Heart right ventricle (tissue), 16 donors: ENCODE measurements at regions not wholly inside any gene's neighbourhood (a gene's known extent, or its start where the extent isn't known, plus 50 kb on each side); places are given as distances from the start of the nearest gene placed in this dataset.
A peak's percentile ranks its signal among the peaks of the same experiment; 100 is the strongest.
"Not testable (repeated sequence)": the region's sequence is repeated elsewhere in the genome, so short reads cannot be mapped to it uniquely, and the experiment has no call there.

Source experiments
- ATAC-seq, 8 donors: fragments of 200-7000 bp; cut with Tn5 transposase; one replicate each; pipeline ENCODE4 v1.9.1; 2020; ENCODE audit warnings: mild to moderate bottlenecking in 8 of 8, moderate library complexity in 8 of 8, moderate number of reproducible peaks in 1 of 8
- DNase-seq, 2 donors: peaks; one replicate each; pipeline ENCODE4 v3.0.0-alpha.2; 2020
- H3K27ac ChIP-seq, 10 donors: fragments of 200-600 bp; sonication (generic) in 2 of 10; one replicate each; pipeline versions ENCODE4 v1.5.0 to v1.8.0; 2020 to 2022; ENCODE audit warnings: mild to moderate bottlenecking in 3 of 10
- H3K27me3 ChIP-seq, 7 donors: fragments of 200-600 bp; one replicate each; pipeline ENCODE4 v1.8.0; 2021 to 2022; ENCODE audit warnings: mild to moderate bottlenecking in 2 of 7
- H3K36me3 ChIP-seq, 9 donors: fragments of 200-600 bp; sonication (generic) in 1 of 9; one replicate each; pipeline versions ENCODE4 v1.5.0 to v1.8.0; 2020 to 2022; ENCODE audit warnings: mild to moderate bottlenecking in 2 of 9
- H3K4me1 ChIP-seq, 9 donors: fragments of 200-600 bp; sonication (generic) in 1 of 9; one replicate each; pipeline versions ENCODE4 v1.5.0 to v1.8.0; 2020 to 2022; ENCODE audit warnings: mild to moderate bottlenecking in 4 of 9
- H3K4me3 ChIP-seq, 10 donors: fragments of 200-600 bp; sonication (generic) in 2 of 10; one replicate each; pipeline versions ENCODE4 v1.5.0 to v1.8.0; 2020 to 2022; ENCODE audit warnings: mild to moderate bottlenecking in 7 of 10, moderate library complexity in 2 of 10
- H3K9me3 ChIP-seq, 11 donors: fragments of 200-600 bp in 10 of 11; sonication (generic) in 2 of 11; one replicate each; pipeline versions ENCODE4 v1.5.0 to v1.8.0; 2013 to 2022; ENCODE audit warnings: mild to moderate bottlenecking in 2 of 11, control low read depth in 1 of 11, moderate library complexity in 1 of 11
- WGBS, 2 donors: extraction: QIAGEN DNeasy Blood & Tissue Kit; methylation state at CpG; one replicate each; pipeline ENCODE4 v1.1.7; 2013; ENCODE audit warnings: inconsistent platforms in 1 of 2; 5-methylcytosine and 5-hydroxymethylcytosine counted together
- intact Hi-C, 10 donors: fragments of 100-400 bp; cut with DNase I; formaldehyde crosslinking; loops; one replicate each; pipeline versions ENCODE4 v1.11.1 to v1.14.2; 2022
- TF ChIP-seq, protein P1 (sequence below), 9 donors: fragments of 200-600 bp; sonication (generic) in 2 of 9; IDR thresholded peaks; one replicate each; pipeline versions ENCODE4 v1.5.0 to v1.8.0; 2021 to 2022; ENCODE audit warnings: antibody characterized with exemption in 9 of 9, mild to moderate bottlenecking in 5 of 9, moderate library complexity in 1 of 9
- donor health status: Arrhythmogenic right ventricular cardiomyopathy.
- donor health status: ischemic (EF 13 %, LVEDD 7.1; RV severe dilation, severe dysfunction).
- donor health status: healthy with polysubstance abuse.
- donor health status: DM: no; HTN: yes; CAD: no.
- donor health status: DM: no; HTN: no; CAD: no.
- donor health status: ischemic (EF 25% LVEDD 6.9; RV normal size, moderate dysfunction).
- donor health status: ischemic (EF 25% LVEDD 5.7; RV mildly dilated, moderate dysfunction).
- donor health status: healthy.
- donor health status: DM: yes; HTN: yes; CAD: no.
- donor health status: Ischemic cardiomyopathy.
- donor health status: ischemic (EF 35%, LVEDD 5.7; RV mildly dilated, moderate dysfunction).
- donor health status: nonischemic (EF 11% LVEDD 7.7; RV severe dilation, severe dysfunction).
- donor health status: DM: yes; HTN: yes; CAD: no.
- donor health status: PGD.
- donor health status: ischemic (EF 29% LVEDD 5.4; RV normal size, mild dysfunction).
- donor health status: nonischemic (EF 23%, LVEDD 6.1; RV moderate dilation, normal function).

DNA sequence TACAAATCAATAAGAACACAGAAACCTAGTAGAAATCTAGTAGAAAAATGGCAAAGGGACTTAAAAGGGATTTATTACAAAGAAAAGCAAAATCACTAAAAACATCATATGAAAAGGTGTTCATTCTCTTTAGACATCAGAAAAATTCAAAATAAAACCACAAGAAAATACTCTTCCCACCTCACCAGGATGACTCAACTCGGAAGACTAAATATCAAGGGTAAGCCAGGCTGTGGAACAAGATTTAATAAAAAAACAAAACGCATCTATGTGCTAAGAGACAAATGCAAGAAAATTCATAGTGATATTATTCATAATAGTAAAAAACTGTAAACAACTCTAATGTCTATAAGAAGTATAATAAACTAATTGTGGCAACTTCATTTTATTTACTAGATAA lies 181.6 kb upstream of the GHR start:
- DNase-seq (no peak), ATAC-seq (no peak)
- Histone ChIP-seq H3K36me3 (no peaks in the 10 kb centered on the region), H3K4me1 (peaks cover 0 to 9% (median 0%) of the 10 kb centered on the region in 9 donors), H3K9me3 (no peaks in the 10 kb centered on the region), H3K27me3 (no peaks in the 10 kb centered on the region), H3K27ac (no peak overlapping the region), H3K4me3 (no peak overlapping the region)
- WGBS, 2 donors: 87 to 89% methylated on average over 2 of the region's 2 CpGs
- intact Hi-C loops: no loop called here
- TF ChIP-seq, protein P1, sequence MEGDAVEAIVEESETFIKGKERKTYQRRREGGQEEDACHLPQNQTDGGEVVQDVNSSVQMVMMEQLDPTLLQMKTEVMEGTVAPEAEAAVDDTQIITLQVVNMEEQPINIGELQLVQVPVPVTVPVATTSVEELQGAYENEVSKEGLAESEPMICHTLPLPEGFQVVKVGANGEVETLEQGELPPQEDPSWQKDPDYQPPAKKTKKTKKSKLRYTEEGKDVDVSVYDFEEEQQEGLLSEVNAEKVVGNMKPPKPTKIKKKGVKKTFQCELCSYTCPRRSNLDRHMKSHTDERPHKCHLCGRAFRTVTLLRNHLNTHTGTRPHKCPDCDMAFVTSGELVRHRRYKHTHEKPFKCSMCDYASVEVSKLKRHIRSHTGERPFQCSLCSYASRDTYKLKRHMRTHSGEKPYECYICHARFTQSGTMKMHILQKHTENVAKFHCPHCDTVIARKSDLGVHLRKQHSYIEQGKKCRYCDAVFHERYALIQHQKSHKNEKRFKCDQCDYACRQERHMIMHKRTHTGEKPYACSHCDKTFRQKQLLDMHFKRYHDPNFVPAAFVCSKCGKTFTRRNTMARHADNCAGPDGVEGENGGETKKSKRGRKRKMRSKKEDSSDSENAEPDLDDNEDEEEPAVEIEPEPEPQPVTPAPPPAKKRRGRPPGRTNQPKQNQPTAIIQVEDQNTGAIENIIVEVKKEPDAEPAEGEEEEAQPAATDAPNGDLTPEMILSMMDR (IDR thresholded peaks at IDR 0.05): no peak

GRCh38 chr5:42242210-42242609 lies 181.0 kb upstream of the GHR start:
- Histone ChIP-seq H3K27ac (no peak overlapping the region), H3K4me3 (no peak overlapping the region), H3K36me3 (no peaks in the 10 kb centered on the region), H3K27me3 (no peaks in the 10 kb centered on the region), H3K9me3 (no peaks in the 10 kb centered on the region), H3K4me1 (peaks cover 0 to 9% (median 0%) of the 10 kb centered on the region in 9 donors)
- DNase-seq (no peak), ATAC-seq (no peak)
- intact Hi-C loops: no loop called here
- TF ChIP-seq, protein P1 (IDR thresholded peaks at IDR 0.05): no peak
- 71 to 73% methylated on average over 1 of the region's 1 CpG for WGBS, 2 donors

DNA sequence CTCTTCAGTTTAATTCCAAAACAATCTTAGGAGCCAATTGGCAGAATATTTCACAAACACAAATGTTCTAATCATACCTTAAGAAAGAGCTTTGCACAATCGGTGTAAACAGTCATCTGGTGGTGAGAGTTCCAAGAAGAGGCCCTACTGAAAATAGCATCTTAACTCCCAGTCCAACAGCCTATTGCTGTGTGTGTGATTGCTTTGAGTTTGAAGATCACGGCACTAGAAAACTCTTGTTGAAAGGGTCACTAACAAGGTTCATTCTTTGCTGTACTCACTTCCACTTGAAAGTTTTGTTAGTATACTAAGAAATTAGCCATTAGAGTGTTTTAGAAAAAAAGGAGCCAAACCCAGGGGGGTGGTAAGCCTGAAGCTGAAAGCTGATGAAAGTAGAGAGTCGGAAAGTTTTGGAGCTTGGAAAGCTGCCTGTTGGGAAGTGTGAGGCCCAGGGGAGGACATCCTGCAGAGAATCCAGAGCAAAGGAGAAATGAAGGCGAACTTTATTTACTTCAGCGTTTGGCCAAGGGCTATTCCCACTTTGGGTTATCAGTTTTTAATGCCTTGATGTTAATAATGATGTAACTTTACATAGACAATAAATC lies 180.3 kb upstream of the GHR start:
- peak in 3 of 8 donors; percentile 38 to 52 (median 50) for ATAC-seq

GRCh38 chr5:42252306-42252705 lies 170.9 kb upstream of the GHR start:
- H3K4me1 ChIP-seq: no peaks in the 10 kb centered on the region
- TF ChIP-seq, protein P1 (IDR thresholded peaks at IDR 0.05): no peak
- DNase-seq (no peak), ATAC-seq (no peak)
- 92 to 93% methylated on average over 5 of the region's 5 CpGs for WGBS, 2 donors
- H3K27ac ChIP-seq: no peak overlapping the region
- intact Hi-C loops: no loop called here
- H3K9me3 ChIP-seq: no peaks in the 10 kb centered on the region
- no peaks in the 10 kb centered on the region for H3K27me3 ChIP-seq
- no peak overlapping the region for H3K4me3 ChIP-seq
- no peaks in the 10 kb centered on the region for H3K36me3 ChIP-seq

More for the DNA sequence above, 180.3 kb upstream of the GHR start:
- H3K27ac ChIP-seq: no peak overlapping the region
- WGBS, 2 donors: 32 to 40% methylated on average over 5 of the region's 5 CpGs
- intact Hi-C loops: no loop called here
- peaks cover 0 to 9% (median 0%) of the 10 kb centered on the region in 9 donors for H3K4me1 ChIP-seq
- H3K4me3 ChIP-seq: no peak overlapping the region
- DNase-seq: no peak
- TF ChIP-seq, protein P1 (IDR thresholded peaks at IDR 0.05): no peak
- H3K27me3 ChIP-seq: no peaks in the 10 kb centered on the region
- no peaks in the 10 kb centered on the region for H3K9me3 ChIP-seq
- H3K36me3 ChIP-seq: no peaks in the 10 kb centered on the region

- H3K27me3 ChIP-seq, H3K4me3 ChIP-seq, H3K9me3 ChIP-seq, intact Hi-C loops, DNase-seq, H3K4me1 ChIP-seq, H3K27ac ChIP-seq, ATAC-seq, H3K36me3 ChIP-seq: not testable (repeated sequence)
- WGBS, 2 donors: 87 to 88% methylated on average over 12 of the region's 12 CpGs
Measured at GRCh38 chr5:42259914-42260313, 163.3 kb upstream of the GHR start.
